HFFc6 (cell line): ENCODE measurements at regions not wholly inside any gene's neighbourhood (a gene's known extent, or its start where the extent isn't known, plus 50 kb on each side); places are given as distances from the start of the nearest gene placed in this dataset.

Source experiments
- DNase-seq: peaks from one replicate; pipeline ENCODE4 v3.0.0-alpha.2; 2018
- H3K27ac Mint-ChIP-seq: 2 replicates; pipeline ENCODE4 v1.8.0; 2020; ENCODE audit warnings: mild to moderate bottlenecking, mixed read lengths
- H3K27me3 Mint-ChIP-seq: 2 replicates; pipeline ENCODE4 v1.8.0; 2021; ENCODE audit warnings: mild to moderate bottlenecking, moderate library complexity, mixed read lengths; ENCODE audit not compliant: insufficient read depth
- H3K36me3 Mint-ChIP-seq: 2 replicates; pipeline ENCODE4 v1.8.0; 2021; ENCODE audit warnings: low read depth, mixed read lengths
- H3K4me1 Mint-ChIP-seq: 2 replicates; pipeline ENCODE4 v1.8.0; 2020; ENCODE audit warnings: low read depth, mixed read lengths
- H3K4me3 Mint-ChIP-seq: 2 replicates; pipeline ENCODE4 v1.8.0; 2020; ENCODE audit warnings: mild to moderate bottlenecking, moderate library complexity, mixed read lengths
- H3K9me3 Mint-ChIP-seq: 2 replicates; pipeline ENCODE4 v1.8.0; 2020; ENCODE audit warnings: mild to moderate bottlenecking, mixed read lengths
- TF ChIP-seq, protein P1 (sequence below): fragments of 200-600 bp; sonication (generic); IDR thresholded peaks from 2 replicates; pipeline ENCODE4 v1.5.0; 2021; ENCODE audit warnings: antibody characterized with exemption, mild to moderate bottlenecking

DNA sequence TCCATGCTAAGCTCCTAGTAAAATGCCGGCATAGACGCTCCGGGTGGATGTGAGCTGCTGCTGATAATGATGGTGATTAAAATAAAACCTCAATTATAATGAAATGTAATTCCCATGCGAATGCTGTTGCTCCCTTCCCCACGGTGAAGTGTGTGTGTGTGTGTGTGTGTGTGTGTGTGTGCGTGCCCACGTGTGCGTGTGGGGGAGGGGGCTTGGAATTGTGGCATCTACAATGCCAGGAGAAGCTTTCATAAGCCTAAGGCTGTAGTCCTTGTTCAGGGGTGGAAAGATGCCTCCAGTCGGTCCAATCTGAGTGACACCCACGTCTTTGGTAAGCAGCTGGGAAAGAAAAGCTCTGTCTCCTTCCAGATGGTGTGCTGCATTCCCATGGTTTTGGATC is 137.9 kb downstream of the CDH26 start:
- no peak overlapping the region for H3K4me3 Mint-ChIP-seq
- H3K27me3 Mint-ChIP-seq = peaks cover 12% of the 10 kb centered on the region
- H3K4me1 Mint-ChIP-seq = peaks cover 15% of the 10 kb centered on the region
- H3K36me3 Mint-ChIP-seq = no peaks in the 10 kb centered on the region
- H3K27ac Mint-ChIP-seq = no peak overlapping the region
- H3K9me3 Mint-ChIP-seq = peaks cover 4% of the 10 kb centered on the region; the same call in 1 of the 2 replicates
- no peak for DNase-seq
- TF ChIP-seq, protein P1, sequence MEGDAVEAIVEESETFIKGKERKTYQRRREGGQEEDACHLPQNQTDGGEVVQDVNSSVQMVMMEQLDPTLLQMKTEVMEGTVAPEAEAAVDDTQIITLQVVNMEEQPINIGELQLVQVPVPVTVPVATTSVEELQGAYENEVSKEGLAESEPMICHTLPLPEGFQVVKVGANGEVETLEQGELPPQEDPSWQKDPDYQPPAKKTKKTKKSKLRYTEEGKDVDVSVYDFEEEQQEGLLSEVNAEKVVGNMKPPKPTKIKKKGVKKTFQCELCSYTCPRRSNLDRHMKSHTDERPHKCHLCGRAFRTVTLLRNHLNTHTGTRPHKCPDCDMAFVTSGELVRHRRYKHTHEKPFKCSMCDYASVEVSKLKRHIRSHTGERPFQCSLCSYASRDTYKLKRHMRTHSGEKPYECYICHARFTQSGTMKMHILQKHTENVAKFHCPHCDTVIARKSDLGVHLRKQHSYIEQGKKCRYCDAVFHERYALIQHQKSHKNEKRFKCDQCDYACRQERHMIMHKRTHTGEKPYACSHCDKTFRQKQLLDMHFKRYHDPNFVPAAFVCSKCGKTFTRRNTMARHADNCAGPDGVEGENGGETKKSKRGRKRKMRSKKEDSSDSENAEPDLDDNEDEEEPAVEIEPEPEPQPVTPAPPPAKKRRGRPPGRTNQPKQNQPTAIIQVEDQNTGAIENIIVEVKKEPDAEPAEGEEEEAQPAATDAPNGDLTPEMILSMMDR = no peak

DNA sequence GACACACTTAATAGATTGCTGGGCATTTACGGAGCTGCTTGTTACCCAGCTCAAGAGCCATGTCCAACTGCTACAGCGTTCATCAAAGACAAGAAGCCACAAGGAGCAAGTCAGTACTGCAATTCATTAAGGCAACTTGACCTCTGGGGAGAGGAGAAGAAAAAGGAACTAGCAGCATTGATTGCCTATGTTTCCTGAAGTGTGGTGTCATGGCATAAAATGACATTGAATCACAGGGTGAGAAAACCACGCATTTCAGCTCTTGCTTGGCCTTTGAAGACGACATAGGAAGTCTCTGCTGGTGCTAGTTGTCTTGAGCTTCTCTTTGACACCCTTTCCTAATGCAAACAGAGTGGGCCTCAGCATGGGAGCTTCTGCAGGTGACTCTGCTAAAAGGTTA is 139.1 kb downstream of the CDH26 start:
- no peaks in the 10 kb centered on the region for H3K36me3 Mint-ChIP-seq
- H3K27me3 Mint-ChIP-seq = peaks cover 14% of the 10 kb centered on the region
- no peak for DNase-seq
- TF ChIP-seq, protein P1 = no peak
- H3K9me3 Mint-ChIP-seq = peaks cover 2% of the 10 kb centered on the region; the same call in 1 of the 2 replicates
- H3K27ac Mint-ChIP-seq = no peak overlapping the region
- no peak overlapping the region for H3K4me3 Mint-ChIP-seq
- H3K4me1 Mint-ChIP-seq = peaks cover 14% of the 10 kb centered on the region

DNA sequence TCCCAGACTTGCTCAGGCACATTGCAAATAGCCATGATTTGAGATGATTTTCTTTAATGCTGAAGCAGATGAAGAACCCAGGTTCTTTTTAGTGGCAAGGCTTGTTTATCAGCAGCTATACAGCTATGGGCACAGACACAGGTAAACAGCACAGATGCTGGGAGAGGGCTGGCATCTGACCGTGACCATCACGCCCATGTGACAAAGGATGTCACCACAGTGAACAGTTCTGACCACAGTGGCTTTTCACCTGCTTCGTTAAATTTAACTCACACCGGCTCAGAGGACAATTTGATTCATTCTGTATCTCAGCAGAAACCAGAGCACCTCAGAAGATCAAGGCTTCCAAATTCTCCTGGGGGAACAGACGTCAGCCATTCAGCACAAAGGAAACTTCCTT is 142.6 kb downstream of the CDH26 start:
- no peak overlapping the region for H3K27ac Mint-ChIP-seq
- no peaks in the 10 kb centered on the region for H3K36me3 Mint-ChIP-seq
- no peak for DNase-seq
- TF ChIP-seq, protein P1 = no peak
- no peaks in the 10 kb centered on the region for H3K9me3 Mint-ChIP-seq
- H3K4me3 Mint-ChIP-seq = no peak overlapping the region
- peaks cover 12% of the 10 kb centered on the region for H3K27me3 Mint-ChIP-seq
- H3K4me1 Mint-ChIP-seq = peaks cover 19% of the 10 kb centered on the region

DNA sequence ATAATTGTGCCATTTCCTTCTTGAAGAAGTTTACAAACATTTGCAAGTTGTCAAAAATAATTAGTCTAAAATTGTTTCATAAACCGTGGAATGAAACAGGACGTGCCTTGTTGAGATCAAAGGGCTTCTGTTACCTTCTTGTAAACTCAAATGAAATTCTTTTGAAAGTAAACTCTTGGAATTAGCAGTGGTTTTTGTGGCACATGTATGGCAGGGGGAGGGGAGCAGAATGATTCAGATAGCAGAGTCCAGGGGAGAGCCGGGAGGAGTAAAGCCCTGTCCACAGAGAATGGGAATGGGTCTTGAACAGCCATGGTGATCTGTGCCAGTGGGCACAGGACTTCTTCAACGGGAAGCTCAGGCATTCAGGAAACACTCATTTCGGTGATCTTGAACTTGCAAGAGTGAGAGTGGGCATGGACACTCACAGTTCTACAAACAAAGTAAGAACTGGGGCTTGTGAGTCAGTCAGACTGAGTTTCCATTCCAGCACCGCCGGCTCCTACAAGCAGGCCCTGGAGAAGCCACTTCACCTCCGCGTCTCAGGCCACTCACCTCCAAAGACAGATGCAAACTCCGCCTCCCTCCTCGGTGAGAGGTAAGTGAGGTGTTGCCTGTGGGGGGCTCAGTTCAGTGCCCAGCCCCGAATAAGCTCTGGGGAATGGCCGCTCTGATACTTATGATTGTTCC is 143.1 kb downstream of the CDH26 start:
- peaks cover 19% of the 10 kb centered on the region for H3K4me1 Mint-ChIP-seq
- peaks cover 8% of the 10 kb centered on the region for H3K27me3 Mint-ChIP-seq
- DNase-seq = no peak
- no peak overlapping the region for H3K4me3 Mint-ChIP-seq
- H3K9me3 Mint-ChIP-seq = no peaks in the 10 kb centered on the region
- no peaks in the 10 kb centered on the region for H3K36me3 Mint-ChIP-seq
- H3K27ac Mint-ChIP-seq = no peak overlapping the region
- TF ChIP-seq, protein P1 = no peak

DNA sequence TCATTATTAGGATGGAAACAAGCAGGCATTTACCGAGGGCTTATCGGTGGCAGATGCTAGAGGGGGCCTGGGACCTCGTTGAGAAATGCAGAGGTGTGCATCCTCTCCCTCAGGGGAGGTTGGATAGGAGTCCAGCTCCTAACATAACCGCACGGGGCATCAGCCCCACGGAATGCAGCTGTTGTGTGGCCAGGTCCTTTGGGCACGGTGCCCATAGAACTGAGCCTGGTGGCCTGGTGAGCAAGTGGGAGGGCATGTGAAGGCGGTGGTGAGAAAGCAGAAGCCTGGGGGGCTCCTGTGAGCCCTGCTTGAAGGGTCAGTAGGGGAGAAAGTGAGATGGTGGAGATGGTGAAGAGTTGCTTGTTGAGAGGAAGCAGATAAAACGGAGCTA is 143.7 kb downstream of the CDH26 start:
- TF ChIP-seq, protein P1 = no peak
- H3K9me3 Mint-ChIP-seq = no peaks in the 10 kb centered on the region
- no peak overlapping the region for H3K4me3 Mint-ChIP-seq
- no peak overlapping the region for H3K27ac Mint-ChIP-seq
- H3K27me3 Mint-ChIP-seq = peaks cover 5% of the 10 kb centered on the region
- peaks cover 22% of the 10 kb centered on the region for H3K4me1 Mint-ChIP-seq
- DNase-seq = no peak
- no peaks in the 10 kb centered on the region for H3K36me3 Mint-ChIP-seq
